LNCAP (cell line): ENCODE measurements at regions not wholly inside any gene's neighbourhood (a gene's known extent, or its start where the extent isn't known, plus 50 kb on each side); places are given as distances from the start of the nearest gene placed in this dataset.

Experiments
- CTCF ChIP-seq: fragments of 450-650 bp; IDR thresholded peaks from 2 replicates; pipeline ENCODE4 v1.5.1; 2017; ENCODE audit warnings: mild to moderate bottlenecking

GRCh38 chr12:97275728-97276590 is 186.6 kb upstream of the RMST start:
- TF ChIP-seq CTCF, result no peak

- no peak for TF ChIP-seq CTCF
Measured at GRCh38 chr12:97276661-97277429, 185.8 kb upstream of the RMST start.

GRCh38 chr12:97283297-97283696 is 179.3 kb upstream of the RMST start:
- TF ChIP-seq CTCF, result peak; percentile 44; the same call in 1 of the 2 replicates

GRCh38 chr12:97288531-97288930 is 174.1 kb upstream of the RMST start:
- no peak for TF ChIP-seq CTCF

GRCh38 chr12:97292588-97292987 is 170.0 kb upstream of the RMST start:
- no peak for TF ChIP-seq CTCF

GRCh38 chr12:97293541-97293940 is 169.1 kb upstream of the RMST start:
- no peak for TF ChIP-seq CTCF

GRCh38 chr12:97299847-97300246 is 162.8 kb upstream of the RMST start:
- TF ChIP-seq CTCF, result no peak
